ENCODE measurements at regions not wholly inside any gene's neighbourhood (a gene's known extent, or its start where the extent isn't known, plus 50 kb on each side); places are given as distances from the start of the nearest gene placed in this dataset.

GRCh38 chr4:149928507-149928906 is 112.9 kb upstream of the IQCM start:
- no peak for DNase-seq (ENCODE audit: low read depth in 2 of 2)

- no peak for DNase-seq (ENCODE audit: low read depth in 2 of 2)
Measured at GRCh38 chr4:149931431-149931830, 115.8 kb upstream of the IQCM start.

- DNase-seq (ENCODE audit: low read depth in 2 of 2): no peak
Measured at GRCh38 chr4:149932188-149932587, 116.5 kb upstream of the IQCM start.

- DNase-seq (ENCODE audit: low read depth in 2 of 2): no peak
Measured at GRCh38 chr4:149933120-149933519, 117.5 kb upstream of the IQCM start.

- no peak for DNase-seq (ENCODE audit: low read depth in 2 of 2)
Measured at GRCh38 chr4:149933883-149934282, 118.2 kb upstream of the IQCM start.

- DNase-seq (ENCODE audit: low read depth in 2 of 2): no peak
Measured at GRCh38 chr4:149949381-149949780, 128.9 kb upstream of the DCLK2 start.

- no peak for DNase-seq (ENCODE audit: low read depth in 2 of 2)
Measured at GRCh38 chr4:149951152-149951900, 126.9 kb upstream of the DCLK2 start.

- DNase-seq (ENCODE audit: low read depth in 2 of 2): no peak
Measured at GRCh38 chr4:149952101-149952500, 126.1 kb upstream of the DCLK2 start.

GRCh38 chr4:149952716-149953115 is 125.5 kb upstream of the DCLK2 start:
- no peak for DNase-seq (ENCODE audit: low read depth in 2 of 2)

GRCh38 chr4:149955780-149956390 is 122.4 kb upstream of the DCLK2 start:
- no peak for DNase-seq (ENCODE audit: low read depth in 2 of 2)

- no peak for DNase-seq (ENCODE audit: low read depth in 2 of 2)
Measured at GRCh38 chr4:149956678-149957077, 121.6 kb upstream of the DCLK2 start.

- no peak for DNase-seq (ENCODE audit: low read depth in 2 of 2)
Measured at GRCh38 chr4:149961876-149962597, 116.2 kb upstream of the DCLK2 start.

GRCh38 chr4:149964001-149964796 is 114.0 kb upstream of the DCLK2 start:
- no peak for DNase-seq (ENCODE audit: low read depth in 2 of 2)

- no peak for DNase-seq (ENCODE audit: low read depth in 2 of 2)
Measured at GRCh38 chr4:149965206-149965605, 113.0 kb upstream of the DCLK2 start.

GRCh38 chr4:149972407-149972806 is 105.8 kb upstream of the DCLK2 start:
- DNase-seq (ENCODE audit: low read depth in 2 of 2): no peak

GRCh38 chr4:149973181-149973580 is 105.1 kb upstream of the DCLK2 start:
- no peak for DNase-seq (ENCODE audit: low read depth in 2 of 2)

GRCh38 chr4:149975172-149975571 is 103.1 kb upstream of the DCLK2 start:
- DNase-seq (ENCODE audit: low read depth in 2 of 2): no peak

- no peak for DNase-seq (ENCODE audit: low read depth in 2 of 2)
Measured at GRCh38 chr4:149980121-149980682, 98.0 kb upstream of the DCLK2 start.

GRCh38 chr4:149980941-149981340 is 97.3 kb upstream of the DCLK2 start:
- DNase-seq (ENCODE audit: low read depth in 2 of 2): peak; percentile 21 to 24

- no peak for DNase-seq (ENCODE audit: low read depth in 2 of 2)
Measured at GRCh38 chr4:149983401-149983800, 94.8 kb upstream of the DCLK2 start.

GRCh38 chr4:149983931-149984330 is 94.3 kb upstream of the DCLK2 start:
- no peak for DNase-seq (ENCODE audit: low read depth in 2 of 2)

GRCh38 chr4:149985981-149986380 is 92.3 kb upstream of the DCLK2 start:
- no peak for DNase-seq (ENCODE audit: low read depth in 2 of 2)
